IPS-18a (cell line): ENCODE measurements at regions not wholly inside any gene's neighbourhood (a gene's known extent, or its start where the extent isn't known, plus 50 kb on each side); places are given as distances from the start of the nearest gene placed in this dataset.
A peak's percentile ranks its signal among the peaks of the same experiment; 100 is the strongest.

ENCODE experiments used
- H3K27ac ChIP-seq: one replicate; pipeline ENCODE4 v1.5.1; 2013; ENCODE audit warnings: low read length
- H3K27me3 ChIP-seq: one replicate; pipeline ENCODE4 v1.6.1; 2013; ENCODE audit warnings: mild to moderate bottlenecking, low read length; ENCODE audit not compliant: control insufficient read depth, insufficient read depth
- H3K36me3 ChIP-seq: one replicate; pipeline ENCODE4 v1.6.1; 2013; ENCODE audit warnings: low read depth, low read length; ENCODE audit not compliant: control insufficient read depth
- H3K4me1 ChIP-seq: one replicate; pipeline ENCODE4 v1.6.1; 2013; ENCODE audit warnings: low read depth, low read length; ENCODE audit not compliant: control insufficient read depth
- H3K4me3 ChIP-seq: one replicate; pipeline ENCODE4 v1.5.1; 2013; ENCODE audit warnings: low read length
- H3K9ac ChIP-seq: one replicate; pipeline ENCODE4 v1.6.1; 2013; ENCODE audit warnings: mild to moderate bottlenecking, low read length, moderate library complexity
- H3K9me3 ChIP-seq: one replicate; pipeline ENCODE4 v1.6.1; 2013; ENCODE audit warnings: low read depth, low read length; ENCODE audit not compliant: control insufficient read depth

- H3K9me3 ChIP-seq, result no peaks in the 10 kb centered on the region
- H3K36me3 ChIP-seq, result no peaks in the 10 kb centered on the region
- peaks cover 7% of the 10 kb centered on the region for H3K4me1 ChIP-seq
- H3K27ac ChIP-seq, result no peak overlapping the region
- H3K9ac ChIP-seq, result no peak overlapping the region
- H3K4me3 ChIP-seq, result no peak overlapping the region
- no peaks in the 10 kb centered on the region for H3K27me3 ChIP-seq
These were observed 250.9 kb downstream of the DSEL start for GRCh38 chr18:67265464-67266245.

GRCh38 chr18:67261931-67262552, 254.5 kb downstream of the DSEL start:
- no peak overlapping the region for H3K4me3 ChIP-seq
- peaks cover 6% of the 10 kb centered on the region for H3K4me1 ChIP-seq
- H3K27ac ChIP-seq, result no peak overlapping the region
- H3K27me3 ChIP-seq, result no peaks in the 10 kb centered on the region
- H3K9me3 ChIP-seq, result no peaks in the 10 kb centered on the region
- H3K9ac ChIP-seq, result no peak overlapping the region
- H3K36me3 ChIP-seq, result no peaks in the 10 kb centered on the region

DNA sequence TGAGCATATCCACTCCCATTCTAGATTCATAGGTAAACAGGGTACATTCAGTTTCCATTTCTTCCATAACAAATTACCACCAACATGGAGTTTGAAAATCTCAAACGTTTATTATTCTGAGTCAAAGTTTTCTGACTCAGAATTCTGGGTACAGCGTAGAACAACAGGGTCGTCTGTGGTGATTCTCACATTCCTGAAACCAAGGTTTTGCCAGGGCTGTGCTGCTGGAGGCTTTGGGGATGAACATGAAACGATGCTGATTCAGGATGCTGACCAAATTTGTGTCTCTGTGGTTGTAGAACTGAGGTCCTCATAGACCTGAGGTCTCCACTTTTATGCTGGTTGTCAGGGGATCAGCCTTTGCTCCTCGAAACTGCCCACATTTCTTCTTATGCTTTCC, 255.7 kb downstream of the DSEL start:
- H3K9me3 ChIP-seq, result no peaks in the 10 kb centered on the region
- no peak overlapping the region for H3K9ac ChIP-seq
- H3K36me3 ChIP-seq, result no peaks in the 10 kb centered on the region
- H3K27me3 ChIP-seq, result no peaks in the 10 kb centered on the region
- H3K27ac ChIP-seq, result no peak overlapping the region
- no peaks in the 10 kb centered on the region for H3K4me1 ChIP-seq
- H3K4me3 ChIP-seq, result no peak overlapping the region

- Histone ChIP-seq H3K9ac (no peak overlapping the region), H3K27ac (no peak overlapping the region)
These were observed 265.6 kb downstream of the DSEL start for GRCh38 chr18:67250776-67251424.

GRCh38 chr18:67243799-67244587, 272.5 kb downstream of the DSEL start:
- Histone ChIP-seq H3K9ac (no peak overlapping the region), H3K27me3 (no peaks in the 10 kb centered on the region), H3K36me3 (no peaks in the 10 kb centered on the region), H3K9me3 (no peaks in the 10 kb centered on the region), H3K4me1 (no peaks in the 10 kb centered on the region), H3K27ac (no peak overlapping the region), H3K4me3 (no peak overlapping the region)

More at GRCh38 chr18:67250776-67251424, 265.6 kb downstream of the DSEL start:
- H3K4me1 ChIP-seq, result no peaks in the 10 kb centered on the region
- no peaks in the 10 kb centered on the region for H3K27me3 ChIP-seq
- no peaks in the 10 kb centered on the region for H3K9me3 ChIP-seq
- no peak overlapping the region for H3K4me3 ChIP-seq
- H3K36me3 ChIP-seq, result no peaks in the 10 kb centered on the region

- Histone ChIP-seq H3K9ac (no peak overlapping the region), H3K9me3 (no peaks in the 10 kb centered on the region), H3K27me3 (no peaks in the 10 kb centered on the region), H3K4me3 (no peak overlapping the region), H3K36me3 (no peaks in the 10 kb centered on the region), H3K4me1 (no peaks in the 10 kb centered on the region), H3K27ac (no peak overlapping the region)
These were observed 274.5 kb downstream of the DSEL start for GRCh38 chr18:67242001-67242400.

DNA sequence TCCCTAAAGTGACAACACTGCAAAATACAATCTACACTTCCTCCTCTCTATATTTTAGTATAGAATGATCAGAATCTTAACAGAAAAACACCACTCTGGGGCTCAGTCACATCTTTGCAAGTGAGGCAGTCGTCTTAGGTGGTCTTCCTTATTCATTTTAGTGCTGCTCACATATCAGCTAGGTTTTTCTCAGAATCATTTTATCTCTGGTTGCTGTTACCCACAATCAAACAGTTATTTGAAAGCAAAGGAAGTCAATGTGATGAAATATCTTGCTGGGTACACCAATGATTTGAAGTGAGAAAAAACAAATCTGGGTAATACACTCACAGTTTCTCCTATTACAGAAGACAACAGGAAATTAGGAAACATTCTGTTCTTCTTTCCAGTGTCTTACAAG, 275.2 kb downstream of the DSEL start:
- no peak overlapping the region for H3K9ac ChIP-seq
- no peaks in the 10 kb centered on the region for H3K4me1 ChIP-seq
- no peak overlapping the region for H3K27ac ChIP-seq
- no peaks in the 10 kb centered on the region for H3K9me3 ChIP-seq
- no peaks in the 10 kb centered on the region for H3K36me3 ChIP-seq
- H3K27me3 ChIP-seq, result no peaks in the 10 kb centered on the region
- no peak overlapping the region for H3K4me3 ChIP-seq

DNA sequence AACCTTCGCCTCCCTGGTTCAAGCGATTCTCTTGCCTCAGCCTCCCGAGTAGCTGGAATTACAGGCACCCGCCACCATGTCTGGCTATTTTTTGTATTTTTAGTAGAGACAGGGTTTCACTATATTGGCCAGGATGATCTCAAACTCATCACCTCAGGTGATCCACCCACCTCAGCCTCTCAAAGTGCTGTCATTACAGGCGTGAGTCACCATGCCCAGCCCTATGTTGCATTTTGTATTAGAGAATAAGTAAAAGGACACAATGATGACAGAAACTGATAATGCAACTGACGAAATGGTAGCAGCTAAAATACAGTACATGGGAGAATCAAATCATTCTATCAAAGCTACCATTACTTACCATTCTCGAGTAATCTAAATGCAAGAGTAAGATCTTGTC, 276.7 kb downstream of the DSEL start:
- Histone ChIP-seq H3K27ac (no peak overlapping the region), H3K9me3 (no peaks in the 10 kb centered on the region), H3K36me3 (no peaks in the 10 kb centered on the region), H3K4me3 (no peak overlapping the region), H3K27me3 (no peaks in the 10 kb centered on the region), H3K4me1 (no peaks in the 10 kb centered on the region), H3K9ac (no peak overlapping the region)

- H3K27me3 ChIP-seq, result no peaks in the 10 kb centered on the region
- H3K36me3 ChIP-seq, result no peaks in the 10 kb centered on the region
- peak overlapping the region; percentile 21 for H3K4me3 ChIP-seq
- H3K9ac ChIP-seq, result peak overlapping the region; percentile 9
- peaks cover 10% of the 10 kb centered on the region for H3K4me1 ChIP-seq
- no peak overlapping the region for H3K27ac ChIP-seq
- no peaks in the 10 kb centered on the region for H3K9me3 ChIP-seq
These were observed 283.5 kb downstream of the DSEL start for GRCh38 chr18:67232991-67233390.

DNA sequence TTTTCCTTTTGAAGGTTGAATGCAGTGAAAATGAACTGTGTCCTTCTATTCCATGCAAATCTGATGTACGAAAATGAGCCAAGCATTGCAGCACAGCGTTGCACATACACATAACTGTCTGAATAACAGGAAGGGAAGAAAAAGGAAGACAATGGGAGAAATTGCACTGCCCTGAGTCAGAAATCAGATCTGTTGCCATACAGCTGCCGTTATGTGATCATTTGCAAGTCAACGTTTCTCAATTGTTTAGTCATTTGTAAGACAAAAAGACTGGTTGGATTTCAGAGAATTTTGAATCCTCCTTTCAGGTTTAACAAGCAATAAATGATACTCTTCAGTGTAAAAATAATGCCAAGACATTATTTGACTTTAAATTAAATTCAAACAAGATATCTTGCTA, 284.1 kb downstream of the DSEL start:
- Histone ChIP-seq H3K4me1 (peaks cover 10% of the 10 kb centered on the region), H3K27ac (peak overlapping the region; percentile 30), H3K36me3 (no peaks in the 10 kb centered on the region), H3K9ac (peak overlapping the region; percentile 9), H3K4me3 (peak overlapping the region; percentile 21), H3K9me3 (no peaks in the 10 kb centered on the region), H3K27me3 (no peaks in the 10 kb centered on the region)

DNA sequence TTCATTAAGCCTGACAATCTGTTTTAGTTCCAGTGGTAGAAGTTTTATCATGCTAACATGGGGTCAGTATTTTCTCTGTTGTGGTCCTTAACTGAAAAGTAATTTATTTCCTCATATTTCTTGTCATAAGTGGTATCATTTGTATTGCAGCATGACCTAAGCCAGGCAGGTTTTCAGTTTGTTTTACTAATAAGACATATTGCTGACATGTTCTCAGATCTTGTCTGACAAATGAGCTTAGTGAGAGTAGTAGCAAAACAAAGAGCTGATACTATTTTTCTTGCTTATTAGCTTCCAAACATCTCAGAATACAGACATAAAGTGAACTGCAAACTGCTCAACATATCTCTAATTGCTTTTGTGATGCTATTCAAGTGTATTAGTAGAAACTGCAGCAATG, 293.6 kb downstream of the DSEL start:
- Histone ChIP-seq H3K36me3 (no peaks in the 10 kb centered on the region), H3K9me3 (no peaks in the 10 kb centered on the region), H3K4me1 (no peaks in the 10 kb centered on the region), H3K9ac (no peak overlapping the region), H3K27ac (no peak overlapping the region), H3K4me3 (no peak overlapping the region), H3K27me3 (no peaks in the 10 kb centered on the region)
